Kidney (tissue), 13 donors: ENCODE measurements at regions not wholly inside any gene's neighbourhood (a gene's known extent, or its start where the extent isn't known, plus 50 kb on each side); places are given as distances from the start of the nearest gene placed in this dataset.
A peak's percentile ranks its signal among the peaks of the same experiment; 100 is the strongest.

Experiments used
- DNase-seq, 5 donors: peaks; one replicate each; pipeline ENCODE4 v3.0.0-alpha.2; 2013 to 2020
- FAIRE-seq: peaks from 2 replicates; lab custom pipeline; 2012; peaks lifted over from hg19 to GRCh38; lab: Jason Lieb, UNC
- H3K27ac ChIP-seq, 2 donors: one replicate each; pipeline ENCODE4 v1.7.0; 2013; ENCODE audit warnings: low read depth in 2 of 2, low read length in 2 of 2, inconsistent platforms in 1 of 2
- H3K27me3 ChIP-seq: one replicate; pipeline ENCODE4 v1.7.1; 2013; ENCODE audit warnings: low read length, inconsistent platforms; ENCODE audit not compliant: control insufficient read depth, insufficient read depth
- H3K36me3 ChIP-seq, 3 donors: one replicate each; pipeline versions ENCODE4 v1.7.0 to v1.7.1; 2013; ENCODE audit warnings: low read length in 3 of 3, control low read depth in 1 of 3, inconsistent platforms in 1 of 3; ENCODE audit not compliant: insufficient read depth in 3 of 3, control insufficient read depth in 2 of 3
- H3K4me1 ChIP-seq, 3 donors: one replicate each; pipeline versions ENCODE4 v1.7.0 to v1.7.1; 2013; ENCODE audit warnings: low read length in 3 of 3, inconsistent platforms in 1 of 3, low read depth in 1 of 3; ENCODE audit not compliant: control insufficient read depth in 2 of 3, insufficient read depth in 2 of 3
- H3K4me3 ChIP-seq, 3 donors: one replicate each; pipeline versions ENCODE4 v1.7.0 to v1.8.1; 2013; ENCODE audit warnings: low read length in 3 of 3, control low read depth in 1 of 3, inconsistent platforms in 1 of 3
- H3K9ac ChIP-seq, 3 donors: one replicate each; pipeline versions ENCODE4 v1.7.0 to v1.7.1; 2013; ENCODE audit warnings: low read length in 3 of 3, control low read depth in 1 of 3, inconsistent platforms in 1 of 3
- H3K9me3 ChIP-seq, 3 donors: one replicate each; pipeline versions ENCODE4 v1.7.0 to v1.7.1; 2013; ENCODE audit warnings: low read length in 3 of 3, control low read depth in 1 of 3, inconsistent platforms in 1 of 3; ENCODE audit not compliant: control insufficient read depth in 2 of 3, insufficient read depth in 1 of 3
- CTCF ChIP-seq: IDR thresholded peaks from 3 replicates; pipeline ENCODE4 v1.5.1; 2012; ENCODE audit warnings: mild to moderate bottlenecking, moderate library complexity, borderline replicate concordance; ENCODE audit not compliant: insufficient read depth; ENCODE audit errors: extremely low read depth
- intact Hi-C: fragments of 100-400 bp; cut with DNase I; formaldehyde crosslinking; loops from one replicate; pipeline ENCODE4 v1.11.1; 2022
- donor health status: control.
- donor health status: control.
- donor health status: control.
- donor health status: control.
- donor health status: control.
- donor health status: DM: yes; HTN: yes; CAD: no.
- donor health status: Normal renal cell carcinoma (clear cell type).

- Histone ChIP-seq H3K27me3 (no peaks in the 10 kb centered on the region), H3K9me3 (no peaks in the 10 kb centered on the region), H3K9ac (no peak overlapping the region), H3K27ac (no peak overlapping the region), H3K4me3 (no peak overlapping the region), H3K36me3 (no peaks in the 10 kb centered on the region), H3K4me1 (peaks cover 0 to 2% (median 0%) of the 10 kb centered on the region in 3 donors)
- TF ChIP-seq CTCF = no peak
- FAIRE-seq (no peak), DNase-seq (no peak)
- intact Hi-C loops = no loop called here
Observed at GRCh38 chr12:67391034-67391433, 121.9 kb downstream of the CAND1 start.

- peaks cover 0 to 2% (median 0%) of the 10 kb centered on the region in 3 donors for H3K4me1 ChIP-seq
- no peaks in the 10 kb centered on the region for H3K9me3 ChIP-seq
- H3K4me3 ChIP-seq = no peak overlapping the region
- no peak overlapping the region for H3K27ac ChIP-seq
- H3K36me3 ChIP-seq = no peaks in the 10 kb centered on the region
- TF ChIP-seq CTCF = no peak
- FAIRE-seq = no peak
- no peak for DNase-seq
- H3K9ac ChIP-seq = no peak overlapping the region
- intact Hi-C loops = no loop called here
- no peaks in the 10 kb centered on the region for H3K27me3 ChIP-seq
Observed at GRCh38 chr12:67391656-67392055, 122.5 kb downstream of the CAND1 start.

GRCh38 chr12:67394550-67394949 is 125.4 kb downstream of the CAND1 start:
- no peak overlapping the region for H3K4me3 ChIP-seq
- no peak for TF ChIP-seq CTCF
- peak in 1 of 5 donors; percentile 56 for DNase-seq

GRCh38 chr12:67400742-67401141 is 131.6 kb downstream of the CAND1 start:
- Histone ChIP-seq H3K4me3 (no peak overlapping the region), H3K27ac (no peak overlapping the region), H3K36me3 (no peaks in the 10 kb centered on the region), H3K27me3 (no peaks in the 10 kb centered on the region), H3K9me3 (no peaks in the 10 kb centered on the region), H3K9ac (no peak overlapping the region), H3K4me1 (no peaks in the 10 kb centered on the region)
- TF ChIP-seq CTCF = no peak
- intact Hi-C loops = no loop called here
- no peak for DNase-seq
- no peak for FAIRE-seq

More at GRCh38 chr12:67394550-67394949, 125.4 kb downstream of the CAND1 start:
- H3K36me3 ChIP-seq = no peaks in the 10 kb centered on the region
- no peak for FAIRE-seq
- no peaks in the 10 kb centered on the region for H3K4me1 ChIP-seq
- H3K27ac ChIP-seq = no peak overlapping the region
- H3K9me3 ChIP-seq = no peaks in the 10 kb centered on the region
- H3K27me3 ChIP-seq = no peaks in the 10 kb centered on the region
- no peak overlapping the region for H3K9ac ChIP-seq
- intact Hi-C loops = no loop called here
